Left colon (tissue), 2 donors: ENCODE measurements at regions not wholly inside any gene's neighbourhood (a gene's known extent, or its start where the extent isn't known, plus 50 kb on each side); places are given as distances from the start of the nearest gene placed in this dataset.
A peak's percentile ranks its signal among the peaks of the same experiment; 100 is the strongest.
"Not testable (repeated sequence)": the region's sequence is repeated elsewhere in the genome, so short reads cannot be mapped to it uniquely, and the experiment has no call there.

Experiments used
- ATAC-seq: fragments of 200-7000 bp; cut with Tn5 transposase; one replicate; pipeline ENCODE4 v1.9.1; 2020; ENCODE audit warnings: mild to moderate bottlenecking, moderate library complexity
- DNase-seq, 2 donors: peaks; one replicate each; pipeline ENCODE4 v3.0.0-alpha.2; 2020
- intact Hi-C, 2 donors: fragments of 100-400 bp; cut with DNase I in 1 of 2; cut with micrococcal nuclease in 1 of 2; formaldehyde crosslinking; loops; one replicate each; pipeline versions ENCODE4 v1.11.2 to v1.14.0; 2022; cut with DNase I, micrococcal nuclease
- donor health status: DM: no; HTN: no; CAD: no.
- donor health status: DM: yes; HTN: yes; CAD: no.

- no peak for DNase-seq
- intact Hi-C loops, result no loop called here
- ATAC-seq, result no peak
Observed at GRCh38 chr5:50898966-50899365, 232.5 kb downstream of the PARP8 start.

GRCh38 chr5:50900952-50901510 lies 234.6 kb downstream of the PARP8 start:
- no peak for ATAC-seq
- no peak for DNase-seq
- intact Hi-C loops, result no loop called here

GRCh38 chr5:50903651-50904050 lies 237.2 kb downstream of the PARP8 start:
- DNase-seq (no peak), ATAC-seq (no peak)
- intact Hi-C loops, result no loop called here

GRCh38 chr5:50905996-50906570 lies 239.6 kb downstream of the PARP8 start:
- ATAC-seq (no peak), DNase-seq (no peak)
- intact Hi-C loops, result no loop called here

GRCh38 chr5:50920160-50920559 lies 253.7 kb downstream of the PARP8 start:
- ATAC-seq, intact Hi-C loops, DNase-seq: not testable (repeated sequence)

- DNase-seq (no peak), ATAC-seq (no peak)
- intact Hi-C loops, result no loop called here
Observed at GRCh38 chr5:50921366-50922133, 255.1 kb downstream of the PARP8 start.

- peak; percentile 17 for ATAC-seq
- DNase-seq, intact Hi-C loops: not testable (repeated sequence)
Observed at GRCh38 chr5:50922134-50922941, 255.9 kb downstream of the PARP8 start.

- ATAC-seq, result no peak
- DNase-seq, result no peak
- intact Hi-C loops, result no loop called here
Observed at GRCh38 chr5:50922942-50923767, 256.7 kb downstream of the PARP8 start.

GRCh38 chr5:50923768-50924494 lies 257.5 kb downstream of the PARP8 start:
- intact Hi-C loops, result no loop called here
- ATAC-seq, result no peak

GRCh38 chr5:50927953-50928352 lies 261.5 kb downstream of the PARP8 start:
- ATAC-seq (no peak), DNase-seq (no peak)
- intact Hi-C loops, result no loop called here

More at GRCh38 chr5:50923768-50924494, 257.5 kb downstream of the PARP8 start:
- DNase-seq, result no peak

- intact Hi-C loops, result no loop called here
- no peak for ATAC-seq
- DNase-seq, result no peak
Observed at GRCh38 chr5:50929174-50929573, 262.7 kb downstream of the PARP8 start.

GRCh38 chr5:50934343-50934742 lies 267.9 kb downstream of the PARP8 start:
- no peak for DNase-seq
- intact Hi-C loops, result no loop called here
- no peak for ATAC-seq

GRCh38 chr5:50945139-50945538 lies 278.7 kb downstream of the PARP8 start:
- DNase-seq, result no peak
- intact Hi-C loops, result no loop called here
- no peak for ATAC-seq

GRCh38 chr5:50947906-50948683 lies 281.7 kb downstream of the PARP8 start:
- no peak for DNase-seq
- ATAC-seq, result no peak
- intact Hi-C loops, result no loop called here

GRCh38 chr5:50953290-50953689 lies 286.9 kb downstream of the PARP8 start:
- no peak for ATAC-seq
- no peak for DNase-seq
- intact Hi-C loops, result no loop called here

GRCh38 chr5:50958852-50959457 lies 292.5 kb downstream of the PARP8 start:
- DNase-seq, result peak in 1 of 2 donors; percentile 42
- intact Hi-C loops, result no loop called here
- ATAC-seq, result peak; percentile 57
